ENCODE measurements at regions not wholly inside any gene's neighbourhood (a gene's known extent, or its start where the extent isn't known, plus 50 kb on each side); places are given as distances from the start of the nearest gene placed in this dataset.

- TF ChIP-seq POLR2A (IDR thresholded peaks at IDR 0.05) (no peak), CTCF (IDR thresholded peaks at IDR 0.05) (no peak)
Observed at GRCh38 chr21:27129694-27130093, 162.8 kb upstream of the ADAMTS5 start.
